ENCODE measurements at regions not wholly inside any gene's neighbourhood (a gene's known extent, or its start where the extent isn't known, plus 50 kb on each side); places are given as distances from the start of the nearest gene placed in this dataset.
"Not testable (repeated sequence)": the region's sequence is repeated elsewhere in the genome, so short reads cannot be mapped to it uniquely, and the experiment has no call there.

- not testable (repeated sequence) for TF ChIP-seq CTCF (conservative IDR thresholded peaks at IDR 0.05; ENCODE audit: low read length); EZH2phosphoT487 (IDR thresholded peaks at IDR 0.05; ENCODE audit: borderline replicate concordance)
These were observed 204.7 kb downstream of the ALDH8A1 start for GRCh38 chr6:134745192-134745591.

Measured in Loucy (cell line).